ENCODE measurements at regions not wholly inside any gene's neighbourhood (a gene's known extent, or its start where the extent isn't known, plus 50 kb on each side); places are given as distances from the start of the nearest gene placed in this dataset.

- TF ChIP-seq CTCF (IDR thresholded peaks at IDR 0.05; ENCODE audit: low read depth, low read length) = no peak
- no peak overlapping the region for H3K4me3 ChIP-seq (ENCODE audit: low read depth, low read length)
- no peak for DNase-seq (ENCODE audit: low read depth, low spot score)
- in situ Hi-C loops (cut with HindIII; ENCODE audit: low sequenced_read_pairs) = no loop called here
Observed at GRCh38 chr11:92790926-92791616, 178.4 kb upstream of the MTNR1B start.

GRCh38 chr11:92791886-92792285 lies 177.6 kb upstream of the MTNR1B start:
- no peak overlapping the region for H3K4me3 ChIP-seq (ENCODE audit: low read depth, low read length)
- in situ Hi-C loops (cut with HindIII; ENCODE audit: low sequenced_read_pairs) = no loop called here
- no peak for DNase-seq (ENCODE audit: low read depth, low spot score)
- TF ChIP-seq CTCF (IDR thresholded peaks at IDR 0.05; ENCODE audit: low read depth, low read length) = no peak

GRCh38 chr11:92793189-92793588 lies 176.3 kb upstream of the MTNR1B start:
- DNase-seq (ENCODE audit: low read depth, low spot score) = no peak
- in situ Hi-C loops (cut with HindIII; ENCODE audit: low sequenced_read_pairs) = no loop called here
- H3K4me3 ChIP-seq (ENCODE audit: low read depth, low read length) = no peak overlapping the region
- TF ChIP-seq CTCF (IDR thresholded peaks at IDR 0.05; ENCODE audit: low read depth, low read length) = no peak

GRCh38 chr11:92794783-92795182 lies 174.7 kb upstream of the MTNR1B start:
- in situ Hi-C loops (cut with HindIII; ENCODE audit: low sequenced_read_pairs) = no loop called here
- no peak overlapping the region for H3K4me3 ChIP-seq (ENCODE audit: low read depth, low read length)
- TF ChIP-seq CTCF (IDR thresholded peaks at IDR 0.05; ENCODE audit: low read depth, low read length) = no peak
- DNase-seq (ENCODE audit: low read depth, low spot score) = no peak

GRCh38 chr11:92796744-92797143 lies 172.7 kb upstream of the MTNR1B start:
- in situ Hi-C loops (cut with HindIII; ENCODE audit: low sequenced_read_pairs) = no loop called here
- no peak overlapping the region for H3K4me3 ChIP-seq (ENCODE audit: low read depth, low read length)
- DNase-seq (ENCODE audit: low read depth, low spot score) = no peak
- TF ChIP-seq CTCF (IDR thresholded peaks at IDR 0.05; ENCODE audit: low read depth, low read length) = no peak

GRCh38 chr11:92797874-92798273 lies 171.6 kb upstream of the MTNR1B start:
- in situ Hi-C loops (cut with HindIII; ENCODE audit: low sequenced_read_pairs) = no loop called here
- no peak for TF ChIP-seq CTCF (IDR thresholded peaks at IDR 0.05; ENCODE audit: low read depth, low read length)
- no peak overlapping the region for H3K4me3 ChIP-seq (ENCODE audit: low read depth, low read length)
- DNase-seq (ENCODE audit: low read depth, low spot score) = no peak

Measured in astrocyte of the spinal cord (primary cell).